ENCODE measurements at regions not wholly inside any gene's neighbourhood (a gene's known extent, or its start where the extent isn't known, plus 50 kb on each side); places are given as distances from the start of the nearest gene placed in this dataset.

GRCh38 chr2:9087121-9087681 lies 83.7 kb upstream of the MBOAT2 start:
- Histone ChIP-seq H3K9ac (replicated peaks in 1 of 4; ENCODE audit: extremely low read depth in 1 of 4, low read depth in 3 of 4, low read length in 3 of 4) (no peak overlapping the region), H3K79me2 (ENCODE audit: control insufficient read depth in 1 of 2, insufficient read depth in 2 of 2, low read length in 2 of 2) (no peaks in the 10 kb centered on the region), H3K23me2 (ENCODE audit: low read depth, low read length) (no peaks in the 10 kb centered on the region), H3K79me1 (ENCODE audit: low read depth, low read length) (no peaks in the 10 kb centered on the region), H3K18ac (ENCODE audit: extremely low read depth, low read length) (no peak overlapping the region), H4K20me1 (replicated peaks in 1 of 2; ENCODE audit: control insufficient read depth in 1 of 2, insufficient read depth in 2 of 2, low read length in 2 of 2) (no peaks in the 10 kb centered on the region), H2BK15ac (ENCODE audit: low read length) (no peak overlapping the region), H3K27ac (ENCODE audit: low read depth, low read length) (no peak overlapping the region), H3K56ac (replicated peaks; ENCODE audit: insufficient read length, low read depth, low read length) (no peak overlapping the region), H2AK5ac (ENCODE audit: low read depth, low read length) (no peak overlapping the region), H3K9me3 (ENCODE audit: insufficient read depth in 2 of 2, low read depth in 1 of 2, low read length in 1 of 2) (no peaks in the 10 kb centered on the region), H2BK20ac (ENCODE audit: low read length) (no peak overlapping the region), H3K27me3 (replicated peaks in 1 of 4; ENCODE audit: control insufficient read depth in 3 of 4, extremely low read depth in 1 of 4, insufficient read depth in 3 of 4, low read length in 3 of 4) (peaks cover 0 to 3% (median 0%) of the 10 kb centered on the region in 4 experiments; a peak in 1 of 7 replicates), H3K4me1 (replicated peaks in 1 of 4; ENCODE audit: control insufficient read depth in 3 of 4, insufficient read depth in 4 of 4, low read length in 3 of 4) (no peaks in the 10 kb centered on the region; a peak in 1 of 7 replicates), H4K91ac (replicated peaks; ENCODE audit: insufficient read length, low read length) (no peak overlapping the region), H2BK120ac (replicated peaks; ENCODE audit: low read depth, low read length) (no peak overlapping the region), H3K14ac (ENCODE audit: insufficient read length) (no peak overlapping the region), H3K36me3 (ENCODE audit: control insufficient read depth in 2 of 4, insufficient read depth in 4 of 4, low read length in 3 of 4) (no peaks in the 10 kb centered on the region), H2AFZ (ENCODE audit: low read length) (no peak overlapping the region), H4K8ac (ENCODE audit: extremely low read depth, insufficient read depth, low read length) (no peak overlapping the region), H2BK12ac (ENCODE audit: low read depth, low read length) (no peak overlapping the region), H3K23ac (ENCODE audit: insufficient read length) (no peak overlapping the region), H3K4me3 (ENCODE audit: extremely low read depth in 1 of 4, insufficient read depth in 2 of 4, low read depth in 3 of 4, low read length in 4 of 4) (no peak overlapping the region), H2BK5ac (ENCODE audit: low read depth, low read length) (no peak overlapping the region), H3K4ac (replicated peaks; ENCODE audit: insufficient read length, low read depth, low read length) (no peak overlapping the region), H4K5ac (ENCODE audit: insufficient read length, low read depth, low read length) (no peak overlapping the region), H3K4me2 (ENCODE audit: insufficient read depth in 1 of 2, low read depth in 2 of 2, low read length in 2 of 2) (no peak overlapping the region)
- WGBS, 2 experiments (ENCODE audit: extremely low coverage in 1 of 2, insufficient coverage in 1 of 2, insufficient read length in 1 of 2, insufficient replicate concordance in 2 of 2, low coverage in 1 of 2, low lambda C conversion rate in 2 of 2, missing lambda C conversion rate in 1 of 2) = 60% methylated on average over 6 of the region's 6 CpGs; no CpG with 5 or more reads in 1 of the 2 experiments
- TF ChIP-seq GABPA (IDR thresholded peaks at IDR 0.05; ENCODE audit: borderline replicate concordance, insufficient read depth, low read length) = no peak
- no peak for TF ChIP-seq CEBPB (IDR thresholded peaks at IDR 0.05; ENCODE audit: low read depth, low read length)
- TF ChIP-seq CBX8 (IDR thresholded peaks at IDR 0.05; ENCODE audit: borderline replicate concordance, low read depth, low read length) = no peak
- no peak for TF ChIP-seq HDAC2 (IDR thresholded peaks at IDR 0.05; ENCODE audit: borderline replicate concordance in 1 of 2, low read depth in 2 of 2, low read length in 2 of 2)
- no peak for TF ChIP-seq PHF8 (conservative IDR thresholded peaks at IDR 0.05; ENCODE audit: low read depth, low read length)
- no peak for TF ChIP-seq EZH2 (IDR thresholded peaks at IDR 0.05; ENCODE audit: low read depth, low read length, severe bottlenecking)
- ChIA-PET POLR2A (ENCODE audit: partially characterized antibody) (interaction anchor here (0.6 to 1.2 kb wide), 2 partner anchors 19 to 84 kb away, joined by 3 read pairs; partner anchors contain the start of gene MBOAT2), CTCF (ENCODE audit: partially characterized antibody) (interaction anchor here (1.1 to 1.7 kb wide), 3 partner anchors 14 to 24 kb away, joined by 3 to 4 read pairs (median 4); no protein-coding TSS in a partner anchor)
- no peak for DNase-seq (ENCODE audit: low read depth in 1 of 2, low spot score in 2 of 2)
- FAIRE-seq = no peak

Measured in H1 (cell line).